ENCODE measurements at regions not wholly inside any gene's neighbourhood (a gene's known extent, or its start where the extent isn't known, plus 50 kb on each side); places are given as distances from the start of the nearest gene placed in this dataset.
A peak's percentile ranks its signal among the peaks of the same experiment; 100 is the strongest.

DNA sequence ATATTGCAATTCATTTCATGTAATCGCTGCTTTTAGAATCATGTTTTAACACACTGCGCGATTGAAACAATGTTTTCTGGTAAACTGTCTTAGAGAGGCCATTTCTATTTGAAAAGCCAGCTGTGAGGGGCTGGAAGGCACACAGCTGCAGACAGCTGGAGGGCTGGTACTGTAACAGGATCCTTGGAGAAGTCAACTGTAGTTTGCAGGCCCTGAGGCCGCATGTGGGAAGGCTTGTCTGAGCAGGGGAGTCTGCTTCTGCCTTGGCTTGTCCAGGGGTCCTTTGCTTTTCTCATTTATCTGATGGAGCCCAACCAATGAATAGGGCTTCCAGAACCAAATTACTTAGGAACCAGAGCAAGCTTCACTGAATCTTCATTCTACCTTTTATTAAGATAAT, 313.5 kb downstream of the BLID start:
- Histone ChIP-seq H3K27ac (ENCODE audit: low read depth, low read length) (no peak overlapping the region), H3K9me3 (ENCODE audit: low read length) (no peaks in the 10 kb centered on the region), H3K36me3 (ENCODE audit: insufficient read depth, low read length) (no peaks in the 10 kb centered on the region), H3K9ac (ENCODE audit: low read length) (no peak overlapping the region), H3K4me1 (ENCODE audit: insufficient read depth, low read length) (peaks cover 16% of the 10 kb centered on the region), H3K27me3 (ENCODE audit: control insufficient read depth in 1 of 2, insufficient read depth in 2 of 2, low read length in 2 of 2) (no peaks in the 10 kb centered on the region), H3K4me3 (ENCODE audit: low read depth in 1 of 2, low read length in 2 of 2) (no peak overlapping the region)

GRCh38 chr11:121801781-121802180, 314.2 kb downstream of the BLID start:
- H3K27ac ChIP-seq (ENCODE audit: low read depth, low read length), result peak overlapping the region; percentile 10
- H3K9me3 ChIP-seq (ENCODE audit: low read length), result no peaks in the 10 kb centered on the region
- H3K27me3 ChIP-seq (ENCODE audit: control insufficient read depth in 1 of 2, insufficient read depth in 2 of 2, low read length in 2 of 2), result no peaks in the 10 kb centered on the region
- no peaks in the 10 kb centered on the region for H3K36me3 ChIP-seq (ENCODE audit: insufficient read depth, low read length)
- peaks cover 16% of the 10 kb centered on the region for H3K4me1 ChIP-seq (ENCODE audit: insufficient read depth, low read length)
- H3K4me3 ChIP-seq (ENCODE audit: low read depth in 1 of 2, low read length in 2 of 2), result no peak overlapping the region
- H3K9ac ChIP-seq (ENCODE audit: low read length), result no peak overlapping the region

DNA sequence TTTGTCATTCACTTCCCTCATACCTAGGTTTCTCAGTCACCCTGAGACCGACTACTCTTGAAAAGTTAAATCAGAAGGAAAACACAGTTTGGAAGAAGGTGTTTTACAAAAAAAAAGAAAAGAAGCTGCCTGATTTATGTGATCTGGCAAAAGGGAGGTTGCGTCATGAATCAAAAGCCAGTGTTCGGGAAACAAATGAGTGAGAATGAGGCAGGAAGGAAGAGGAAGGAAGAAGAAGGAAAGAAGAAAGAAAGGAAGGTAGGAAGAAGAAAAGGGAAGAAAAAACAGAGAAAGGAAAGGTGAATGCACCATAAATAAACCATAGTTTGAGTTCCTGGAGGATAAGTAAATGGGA, 314.6 kb downstream of the BLID start:
- Histone ChIP-seq H3K27me3 (ENCODE audit: control insufficient read depth in 1 of 2, insufficient read depth in 2 of 2, low read length in 2 of 2) (no peaks in the 10 kb centered on the region), H3K27ac (ENCODE audit: low read depth, low read length) (no peak overlapping the region), H3K9ac (ENCODE audit: low read length) (no peak overlapping the region), H3K36me3 (ENCODE audit: insufficient read depth, low read length) (no peaks in the 10 kb centered on the region), H3K9me3 (ENCODE audit: low read length) (no peaks in the 10 kb centered on the region), H3K4me3 (ENCODE audit: low read depth in 1 of 2, low read length in 2 of 2) (no peak overlapping the region), H3K4me1 (ENCODE audit: insufficient read depth, low read length) (peaks cover 16% of the 10 kb centered on the region)

- Histone ChIP-seq H3K4me3 (ENCODE audit: low read depth in 1 of 2, low read length in 2 of 2) (no peak overlapping the region), H3K27me3 (ENCODE audit: control insufficient read depth in 1 of 2, insufficient read depth in 2 of 2, low read length in 2 of 2) (no peaks in the 10 kb centered on the region), H3K36me3 (ENCODE audit: insufficient read depth, low read length) (no peaks in the 10 kb centered on the region), H3K4me1 (ENCODE audit: insufficient read depth, low read length) (peaks cover 16% of the 10 kb centered on the region), H3K9me3 (ENCODE audit: low read length) (no peaks in the 10 kb centered on the region), H3K27ac (ENCODE audit: low read depth, low read length) (no peak overlapping the region), H3K9ac (ENCODE audit: low read length) (no peak overlapping the region)
Observed at GRCh38 chr11:121800731-121801393, 315.2 kb downstream of the BLID start.

GRCh38 chr11:121800240-121800639, 315.8 kb downstream of the BLID start:
- Histone ChIP-seq H3K4me3 (ENCODE audit: low read depth in 1 of 2, low read length in 2 of 2) (no peak overlapping the region), H3K9ac (ENCODE audit: low read length) (no peak overlapping the region), H3K27ac (ENCODE audit: low read depth, low read length) (no peak overlapping the region), H3K9me3 (ENCODE audit: low read length) (no peaks in the 10 kb centered on the region), H3K27me3 (ENCODE audit: control insufficient read depth in 1 of 2, insufficient read depth in 2 of 2, low read length in 2 of 2) (no peaks in the 10 kb centered on the region), H3K4me1 (ENCODE audit: insufficient read depth, low read length) (peaks cover 18% of the 10 kb centered on the region), H3K36me3 (ENCODE audit: insufficient read depth, low read length) (no peaks in the 10 kb centered on the region)

GRCh38 chr11:121797496-121797895, 318.5 kb downstream of the BLID start:
- H3K36me3 ChIP-seq (ENCODE audit: insufficient read depth, low read length), result no peaks in the 10 kb centered on the region
- no peak overlapping the region for H3K9ac ChIP-seq (ENCODE audit: low read length)
- no peaks in the 10 kb centered on the region for H3K9me3 ChIP-seq (ENCODE audit: low read length)
- H3K27me3 ChIP-seq (ENCODE audit: control insufficient read depth in 1 of 2, insufficient read depth in 2 of 2, low read length in 2 of 2), result no peaks in the 10 kb centered on the region
- no peak overlapping the region for H3K27ac ChIP-seq (ENCODE audit: low read depth, low read length)
- H3K4me3 ChIP-seq (ENCODE audit: low read depth in 1 of 2, low read length in 2 of 2), result no peak overlapping the region
- H3K4me1 ChIP-seq (ENCODE audit: insufficient read depth, low read length), result peaks cover 30% of the 10 kb centered on the region

DNA sequence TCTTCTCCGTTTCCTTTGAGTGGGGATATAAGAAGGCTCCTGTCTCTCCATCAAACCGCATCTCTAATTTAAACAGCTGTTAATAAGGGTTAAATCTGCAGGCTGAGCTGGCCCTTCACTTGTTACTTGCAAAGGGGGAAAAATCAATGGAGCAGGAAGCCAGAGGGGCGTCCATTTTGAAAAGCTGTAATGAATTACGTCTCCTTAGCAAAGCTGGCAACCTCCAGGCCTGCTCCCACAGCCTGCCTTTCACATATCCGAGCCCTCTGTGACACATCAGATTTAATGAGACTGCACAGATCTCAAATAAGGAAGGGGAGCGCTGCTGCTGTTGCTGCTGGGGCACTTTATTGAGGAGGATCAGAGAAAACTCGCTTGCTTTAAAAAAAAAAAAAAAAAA, 320.8 kb downstream of the BLID start:
- Histone ChIP-seq H3K4me1 (ENCODE audit: insufficient read depth, low read length) (peaks cover 19% of the 10 kb centered on the region), H3K4me3 (ENCODE audit: low read depth in 1 of 2, low read length in 2 of 2) (no peak overlapping the region), H3K27me3 (ENCODE audit: control insufficient read depth in 1 of 2, insufficient read depth in 2 of 2, low read length in 2 of 2) (no peaks in the 10 kb centered on the region), H3K9ac (ENCODE audit: low read length) (no peak overlapping the region), H3K9me3 (ENCODE audit: low read length) (no peaks in the 10 kb centered on the region), H3K27ac (ENCODE audit: low read depth, low read length) (no peak overlapping the region), H3K36me3 (ENCODE audit: insufficient read depth, low read length) (no peaks in the 10 kb centered on the region)

- no peak overlapping the region for H3K27ac ChIP-seq (ENCODE audit: low read depth, low read length)
- no peak overlapping the region for H3K4me3 ChIP-seq (ENCODE audit: low read depth in 1 of 2, low read length in 2 of 2)
- H3K27me3 ChIP-seq (ENCODE audit: control insufficient read depth in 1 of 2, insufficient read depth in 2 of 2, low read length in 2 of 2), result no peaks in the 10 kb centered on the region
- H3K4me1 ChIP-seq (ENCODE audit: insufficient read depth, low read length), result peaks cover 16% of the 10 kb centered on the region
- no peaks in the 10 kb centered on the region for H3K9me3 ChIP-seq (ENCODE audit: low read length)
- no peak overlapping the region for H3K9ac ChIP-seq (ENCODE audit: low read length)
- H3K36me3 ChIP-seq (ENCODE audit: insufficient read depth, low read length), result no peaks in the 10 kb centered on the region
Observed at GRCh38 chr11:121794671-121795141, 321.3 kb downstream of the BLID start.

- Histone ChIP-seq H3K9ac (ENCODE audit: low read length) (no peak overlapping the region), H3K9me3 (ENCODE audit: low read length) (no peaks in the 10 kb centered on the region), H3K36me3 (ENCODE audit: insufficient read depth, low read length) (no peaks in the 10 kb centered on the region), H3K27me3 (ENCODE audit: control insufficient read depth in 1 of 2, insufficient read depth in 2 of 2, low read length in 2 of 2) (no peaks in the 10 kb centered on the region), H3K27ac (ENCODE audit: low read depth, low read length) (no peak overlapping the region), H3K4me3 (ENCODE audit: low read depth in 1 of 2, low read length in 2 of 2) (no peak overlapping the region), H3K4me1 (ENCODE audit: insufficient read depth, low read length) (peaks cover 16% of the 10 kb centered on the region)
Observed at GRCh38 chr11:121793916-121794315, 322.1 kb downstream of the BLID start.

DNA sequence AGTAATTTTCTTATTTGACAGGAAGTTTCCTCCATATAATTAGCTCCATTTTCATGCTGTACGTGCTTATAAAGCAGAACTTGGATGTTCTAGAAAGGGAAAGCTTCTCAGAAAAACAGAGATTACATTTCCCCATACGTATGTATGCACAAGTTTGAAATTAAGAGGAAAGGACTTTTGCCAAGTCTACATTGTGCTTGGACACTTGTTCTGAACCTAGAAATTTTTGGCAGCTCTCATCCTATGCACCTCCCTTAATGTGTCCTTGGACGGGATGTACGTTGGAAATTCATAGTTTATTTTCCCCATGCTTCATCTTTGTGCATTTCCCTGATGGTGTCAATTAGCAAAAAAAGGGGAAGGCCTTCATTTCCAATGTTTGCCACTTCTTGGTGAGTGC, 322.7 kb downstream of the BLID start:
- Histone ChIP-seq H3K4me1 (ENCODE audit: insufficient read depth, low read length) (peaks cover 16% of the 10 kb centered on the region), H3K9me3 (ENCODE audit: low read length) (no peaks in the 10 kb centered on the region), H3K36me3 (ENCODE audit: insufficient read depth, low read length) (no peaks in the 10 kb centered on the region), H3K9ac (ENCODE audit: low read length) (no peak overlapping the region), H3K4me3 (ENCODE audit: low read depth in 1 of 2, low read length in 2 of 2) (no peak overlapping the region), H3K27me3 (ENCODE audit: control insufficient read depth in 1 of 2, insufficient read depth in 2 of 2, low read length in 2 of 2) (no peaks in the 10 kb centered on the region), H3K27ac (ENCODE audit: low read depth, low read length) (no peak overlapping the region)

GRCh38 chr11:121792185-121792584, 323.8 kb downstream of the BLID start:
- H3K27ac ChIP-seq (ENCODE audit: low read depth, low read length), result no peak overlapping the region
- no peak overlapping the region for H3K4me3 ChIP-seq (ENCODE audit: low read depth in 1 of 2, low read length in 2 of 2)
- H3K9me3 ChIP-seq (ENCODE audit: low read length), result no peaks in the 10 kb centered on the region
- H3K9ac ChIP-seq (ENCODE audit: low read length), result no peak overlapping the region
- H3K4me1 ChIP-seq (ENCODE audit: insufficient read depth, low read length), result peaks cover 16% of the 10 kb centered on the region
- H3K27me3 ChIP-seq (ENCODE audit: control insufficient read depth in 1 of 2, insufficient read depth in 2 of 2, low read length in 2 of 2), result no peaks in the 10 kb centered on the region
- no peaks in the 10 kb centered on the region for H3K36me3 ChIP-seq (ENCODE audit: insufficient read depth, low read length)

GRCh38 chr11:121790430-121790829, 325.6 kb downstream of the BLID start:
- no peak overlapping the region for H3K9ac ChIP-seq (ENCODE audit: low read length)
- H3K36me3 ChIP-seq (ENCODE audit: insufficient read depth, low read length), result no peaks in the 10 kb centered on the region
- H3K27me3 ChIP-seq (ENCODE audit: control insufficient read depth in 1 of 2, insufficient read depth in 2 of 2, low read length in 2 of 2), result no peaks in the 10 kb centered on the region
- no peak overlapping the region for H3K27ac ChIP-seq (ENCODE audit: low read depth, low read length)
- no peaks in the 10 kb centered on the region for H3K9me3 ChIP-seq (ENCODE audit: low read length)
- no peak overlapping the region for H3K4me3 ChIP-seq (ENCODE audit: low read depth in 1 of 2, low read length in 2 of 2)
- H3K4me1 ChIP-seq (ENCODE audit: insufficient read depth, low read length), result peaks cover 16% of the 10 kb centered on the region

Measured in muscle layer of colon (tissue), 2 donors.